Adrenal gland (tissue), 5 donors: ENCODE measurements at regions not wholly inside any gene's neighbourhood (a gene's known extent, or its start where the extent isn't known, plus 50 kb on each side); places are given as distances from the start of the nearest gene placed in this dataset.

Experiments
- POLR2A ChIP-seq, 2 donors: fragments of 450-650 bp; IDR thresholded peaks; one replicate each; pipeline ENCODE4 v1.6.1; 2017; ENCODE audit warnings: antibody characterized with exemption in 2 of 2, mild to moderate bottlenecking in 2 of 2, moderate library complexity in 1 of 2
- TF ChIP-seq, protein P1 (sequence below), 6 experiments: fragments of 450-650 bp in 4 of 6; fragments of 200-600 bp in 2 of 6; sonication (generic) in 1 of 6; IDR thresholded peaks; 1 replicate in 5 of 6; 2 replicates in 1 of 6; pipeline versions ENCODE4 v1.5.1 to v1.8.0; 2016 to 2021; ENCODE audit warnings: antibody characterized with exemption in 6 of 6, mild to moderate bottlenecking in 2 of 6, moderate library complexity in 1 of 6
- donor health status: DM: no; HTN: no; CAD: no.

DNA sequence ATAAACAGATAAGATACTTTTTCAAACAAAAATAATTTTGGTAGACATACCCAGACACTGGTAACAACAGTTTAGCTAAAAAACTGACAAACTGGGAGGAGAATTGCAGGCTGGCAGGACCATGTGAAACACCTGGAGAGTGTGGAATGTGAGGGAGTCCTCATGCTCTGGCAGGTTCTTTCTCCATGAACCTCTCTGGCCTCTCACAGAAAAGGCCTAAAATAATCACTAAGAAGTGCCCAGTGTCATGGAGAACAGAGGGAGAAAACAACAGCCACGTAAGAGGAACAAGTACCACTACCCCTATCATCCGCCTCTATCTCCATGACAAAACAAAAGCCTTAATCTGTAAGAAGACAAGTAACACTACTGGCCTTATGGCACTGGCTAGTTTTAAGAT is 1227.5 kb upstream of the CDH9 start:
- TF ChIP-seq, protein P1, sequence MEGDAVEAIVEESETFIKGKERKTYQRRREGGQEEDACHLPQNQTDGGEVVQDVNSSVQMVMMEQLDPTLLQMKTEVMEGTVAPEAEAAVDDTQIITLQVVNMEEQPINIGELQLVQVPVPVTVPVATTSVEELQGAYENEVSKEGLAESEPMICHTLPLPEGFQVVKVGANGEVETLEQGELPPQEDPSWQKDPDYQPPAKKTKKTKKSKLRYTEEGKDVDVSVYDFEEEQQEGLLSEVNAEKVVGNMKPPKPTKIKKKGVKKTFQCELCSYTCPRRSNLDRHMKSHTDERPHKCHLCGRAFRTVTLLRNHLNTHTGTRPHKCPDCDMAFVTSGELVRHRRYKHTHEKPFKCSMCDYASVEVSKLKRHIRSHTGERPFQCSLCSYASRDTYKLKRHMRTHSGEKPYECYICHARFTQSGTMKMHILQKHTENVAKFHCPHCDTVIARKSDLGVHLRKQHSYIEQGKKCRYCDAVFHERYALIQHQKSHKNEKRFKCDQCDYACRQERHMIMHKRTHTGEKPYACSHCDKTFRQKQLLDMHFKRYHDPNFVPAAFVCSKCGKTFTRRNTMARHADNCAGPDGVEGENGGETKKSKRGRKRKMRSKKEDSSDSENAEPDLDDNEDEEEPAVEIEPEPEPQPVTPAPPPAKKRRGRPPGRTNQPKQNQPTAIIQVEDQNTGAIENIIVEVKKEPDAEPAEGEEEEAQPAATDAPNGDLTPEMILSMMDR (IDR thresholded peaks at IDR 0.05): no peak
- no peak for TF ChIP-seq POLR2A (IDR thresholded peaks at IDR 0.05)
